ENCODE measurements at regions not wholly inside any gene's neighbourhood (a gene's known extent, or its start where the extent isn't known, plus 50 kb on each side); places are given as distances from the start of the nearest gene placed in this dataset.

- no peak for TF ChIP-seq EZH2 (IDR thresholded peaks at IDR 0.05; ENCODE audit: borderline replicate concordance, low read depth, low read length, severe bottlenecking)
- TF ChIP-seq MAX (IDR thresholded peaks at IDR 0.05; ENCODE audit: insufficient read depth, insufficient read length): no peak
- TF ChIP-seq CTCF (IDR thresholded peaks at IDR 0.05; ENCODE audit: extremely low read depth in 1 of 2, insufficient read depth in 1 of 2, low read depth in 1 of 2, low read length in 2 of 2): no peak
- TF ChIP-seq FOS (IDR thresholded peaks at IDR 0.05; ENCODE audit: borderline replicate concordance, insufficient read depth, low read length): no peak
- no peak for TF ChIP-seq POLR2A (IDR thresholded peaks at IDR 0.05; ENCODE audit: low read depth, low read length)
Measured at GRCh38 chr9:107717529-107718314, 228.2 kb upstream of the KLF4 start.

Data from endothelial cell of umbilical vein (primary cell).